MM.1S (cell line): ENCODE measurements at regions not wholly inside any gene's neighbourhood (a gene's known extent, or its start where the extent isn't known, plus 50 kb on each side); places are given as distances from the start of the nearest gene placed in this dataset.

Experiments used
- DNase-seq: peaks from one replicate; pipeline ENCODE4 v3.0.0-alpha.2; 2015
- H2AFZ ChIP-seq: fragments of 300-600 bp; sonication (generic); 2 replicates; pipeline ENCODE4 v1.6.0; 2016; ENCODE audit warnings: antibody characterized with exemption, low read length
- H3F3A ChIP-seq: fragments of 300-600 bp; sonication (generic); 2 replicates; pipeline ENCODE4 v1.6.1; 2016; ENCODE audit warnings: mild to moderate bottlenecking, antibody characterized with exemption, low read length, moderate library complexity, mixed read lengths; ENCODE audit not compliant: insufficient read depth
- H3K27ac ChIP-seq: fragments of 300-600 bp; sonication (generic); 2 replicates; pipeline ENCODE4 v1.5.1; 2016; ENCODE audit warnings: mild to moderate bottlenecking, low read length
- H3K27me3 ChIP-seq: fragments of 300-600 bp; sonication (generic); replicated peaks from 2 replicates; pipeline ENCODE4 v1.6.0; 2016; ENCODE audit warnings: low read length; ENCODE audit not compliant: insufficient read depth
- H3K36me3 ChIP-seq: fragments of 300-600 bp; sonication (generic); replicated peaks from 2 replicates; pipeline ENCODE4 v1.6.1; 2016; ENCODE audit warnings: mild to moderate bottlenecking, low read length, mixed read lengths; ENCODE audit not compliant: insufficient read depth
- H3K4me1 ChIP-seq: fragments of 300-600 bp; sonication (generic); 2 replicates; pipeline ENCODE4 v1.6.1; 2016; ENCODE audit warnings: low read length, mixed read lengths
- H3K4me2 ChIP-seq: fragments of 300-600 bp; sonication (generic); 2 replicates; pipeline ENCODE4 v1.6.0; 2016; ENCODE audit warnings: low read depth, low read length
- H3K4me3 ChIP-seq: fragments of 300-600 bp; sonication (generic); 2 replicates; pipeline ENCODE4 v1.5.1; 2016; ENCODE audit warnings: low read length, mixed read lengths
- H3K79me2 ChIP-seq: fragments of 300-600 bp; sonication (generic); 2 replicates; pipeline ENCODE4 v1.6.1; 2016; ENCODE audit warnings: mixed run types, low read length, mixed read lengths
- H3K9ac ChIP-seq: fragments of 300-600 bp; sonication (generic); 2 replicates; pipeline ENCODE4 v1.6.1; 2016; ENCODE audit warnings: low read length, mixed read lengths
- H3K9me2 ChIP-seq: fragments of 300-600 bp; sonication (generic); replicated peaks from 2 replicates; pipeline ENCODE4 v1.6.1; 2016; ENCODE audit warnings: mild to moderate bottlenecking, low read length, mixed read lengths; ENCODE audit not compliant: insufficient read depth
- H3K9me3 ChIP-seq: fragments of 300-600 bp; sonication (generic); replicated peaks from 2 replicates; pipeline ENCODE4 v1.6.1; 2016; ENCODE audit warnings: mild to moderate bottlenecking, low read length, mixed read lengths; ENCODE audit not compliant: insufficient read depth
- H4K20me1 ChIP-seq: fragments of 300-600 bp; sonication (generic); 2 replicates; pipeline ENCODE4 v1.6.1; 2016; ENCODE audit warnings: mild to moderate bottlenecking, low read length, moderate library complexity, mixed read lengths; ENCODE audit not compliant: insufficient read depth
- CTCF ChIP-seq: fragments of 300-600 bp; sonication (generic); IDR thresholded peaks from 2 replicates; pipeline ENCODE4 v1.5.1; 2016; ENCODE audit warnings: antibody characterized with exemption, low read length, mixed read lengths
- EZH2 ChIP-seq: fragments of 300-600 bp; sonication (generic); optimal IDR thresholded peaks from 2 replicates; pipeline ENCODE3; 2017; ENCODE audit warnings: low read depth, mild to moderate bottlenecking, antibody characterized with exemption, low read length, mixed read lengths
- EZH2phosphoT487 ChIP-seq: fragments of 300-600 bp; sonication (generic); IDR thresholded peaks from 2 replicates; pipeline ENCODE4 v1.6.1; 2018; ENCODE audit warnings: antibody characterized with exemption, low read length

GRCh38 chr12:102740141-102740955 is 176.7 kb downstream of the PAH start:
- H3K4me2 ChIP-seq, result no peak overlapping the region
- H3K4me1 ChIP-seq, result peaks cover 4% of the 10 kb centered on the region; the same call in 1 of the 2 replicates
- no peaks in the 10 kb centered on the region for H3K79me2 ChIP-seq
- no peaks in the 10 kb centered on the region for H3F3A ChIP-seq
- no peaks in the 10 kb centered on the region for H3K9me3 ChIP-seq
- no peak overlapping the region for H3K9ac ChIP-seq
- no peak overlapping the region for H3K4me3 ChIP-seq
- peak; percentile 46 for DNase-seq
- no peaks in the 10 kb centered on the region for H4K20me1 ChIP-seq
- no peaks in the 10 kb centered on the region for H3K27me3 ChIP-seq
- no peak overlapping the region for H2AFZ ChIP-seq
- H3K27ac ChIP-seq, result no peak overlapping the region
- H3K9me2 ChIP-seq, result no peaks in the 10 kb centered on the region
- no peaks in the 10 kb centered on the region for H3K36me3 ChIP-seq
- TF ChIP-seq EZH2 (no peak), EZH2phosphoT487 (no peak), CTCF (peak; percentile 49)

DNA sequence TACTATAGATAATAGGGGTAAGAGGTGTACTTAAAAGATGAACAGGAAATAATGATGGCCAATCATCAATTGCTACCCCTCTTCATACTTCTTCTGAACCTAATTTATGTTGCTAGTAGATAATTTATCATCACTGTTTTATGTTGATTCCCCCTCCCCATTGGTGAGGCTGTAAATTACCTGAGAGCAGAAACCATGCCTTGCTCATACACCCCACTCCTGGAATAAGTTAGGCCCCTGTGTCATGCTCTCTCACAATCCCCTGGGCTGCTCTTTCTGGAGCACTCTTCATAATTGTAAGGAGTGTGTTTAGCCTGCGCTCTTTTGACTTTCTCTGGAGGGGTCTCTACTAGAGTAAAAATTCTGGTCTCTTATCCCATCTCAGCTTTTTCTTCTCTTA is 180.7 kb downstream of the PAH start:
- Histone ChIP-seq H3K27me3 (no peaks in the 10 kb centered on the region), H4K20me1 (no peaks in the 10 kb centered on the region), H3F3A (no peaks in the 10 kb centered on the region), H3K9ac (no peak overlapping the region), H3K4me3 (no peak overlapping the region), H3K36me3 (no peaks in the 10 kb centered on the region), H2AFZ (no peak overlapping the region), H3K4me2 (no peak overlapping the region), H3K79me2 (no peaks in the 10 kb centered on the region), H3K9me3 (no peaks in the 10 kb centered on the region), H3K27ac (no peak overlapping the region), H3K4me1 (peaks cover 6% of the 10 kb centered on the region; the same call in 1 of the 2 replicates), H3K9me2 (no peaks in the 10 kb centered on the region)
- no peak for DNase-seq
- TF ChIP-seq EZH2phosphoT487 (no peak), EZH2 (no peak), CTCF (no peak)

- Histone ChIP-seq H3F3A (no peaks in the 10 kb centered on the region), H3K27me3 (no peaks in the 10 kb centered on the region), H3K9me2 (no peaks in the 10 kb centered on the region), H3K36me3 (no peaks in the 10 kb centered on the region), H3K9me3 (no peaks in the 10 kb centered on the region), H3K79me2 (no peaks in the 10 kb centered on the region), H3K9ac (peak overlapping the region; percentile 52), H3K4me1 (peaks cover 6% of the 10 kb centered on the region; the same call in 1 of the 2 replicates), H3K27ac (peak overlapping the region; percentile 71; the same call in 1 of the 2 replicates), H4K20me1 (no peaks in the 10 kb centered on the region), H3K4me3 (peak overlapping the region; percentile 49), H2AFZ (peak overlapping the region; percentile 90), H3K4me2 (peak overlapping the region; percentile 85)
- TF ChIP-seq EZH2 (no peak), CTCF (no peak), EZH2phosphoT487 (no peak)
- DNase-seq, result peak; percentile 60
These were observed 181.9 kb downstream of the PAH start for GRCh38 chr12:102735104-102735503.
